HCT116 (cell line): ENCODE measurements at regions not wholly inside any gene's neighbourhood (a gene's known extent, or its start where the extent isn't known, plus 50 kb on each side); places are given as distances from the start of the nearest gene placed in this dataset.

ENCODE experiments used
- ATAC-seq: fragments of 200-7000 bp; cut with Tn5 transposase; 2 replicates; pipeline ENCODE4 v1.9.1; 2020; ENCODE audit warnings: mild to moderate bottlenecking, moderate library complexity
- BruUV-seq: library from RNA; stranded (reverse); fragments of 400-500 nt; replicated peaks from 2 replicates; lab custom pipeline; 2021; lab: Mats Ljungman, UMichigan
- CTCF ChIA-PET: fragments of 300-600 bp; sonication (Branson Sonifier 250); formaldehyde crosslinking; loops from one replicate; lab custom pipeline; 2021; ENCODE audit warnings: antibody characterized with exemption; lab: Charles Lee
- POLR2A ChIA-PET: fragments of 300-600, 350-600 bp; sonication (Branson Sonifier 250); formaldehyde crosslinking; loops from one replicate; lab custom pipeline; 2021; ENCODE audit warnings: antibody characterized with exemption; lab: Charles Lee
- RAD21 ChIA-PET, 2 experiments: fragments of 300-600 bp; sonication (Branson Sonifier 250); formaldehyde crosslinking; loops; one replicate each; lab custom pipeline; 2023; ENCODE audit warnings: low total read pairs in 2 of 2; ENCODE audit not compliant: uncharacterized antibody in 2 of 2, unreplicated experiment in 2 of 2, low non-redundant PET in 1 of 2; lab: Charles Lee
- DNase-seq: peaks from one replicate; pipeline ENCODE4 v3.0.0-alpha.2; 2010; ENCODE audit warnings: low read depth, low spot score
- H2AFZ ChIP-seq: fragments of 200-600 bp; shearing (Covaris generic), sonication (generic); 2 replicates; pipeline ENCODE4 v1.6.1; 2017; ENCODE audit warnings: low read depth, mixed run types, mixed read lengths, antibody characterized with exemption, low read length; ENCODE audit not compliant: poor library complexity, severe bottlenecking
- H3K27ac ChIP-seq: 2 replicates; pipeline ENCODE4 v1.5.1; 2012; ENCODE audit warnings: low read depth, low read length
- H3K27me3 ChIP-seq: fragments of 200-600 bp; sonication (generic); 2 replicates; pipeline ENCODE4 v1.6.1; 2016; ENCODE audit warnings: mixed run types, low read length, mixed read lengths; ENCODE audit not compliant: insufficient read depth
- H3K36me3 ChIP-seq, 2 experiments: fragments of 200-500 bp in 1 of 2; fragments of 200-600 bp in 1 of 2; sonication (Bioruptor generic) in 1 of 2; sonication (generic) in 1 of 2; 2 replicates each; pipeline versions ENCODE4 v1.5.1 to v1.6.1; 2014 to 2016; ENCODE audit warnings: low read length in 2 of 2, inconsistent platforms in 1 of 2, mixed read lengths in 1 of 2, mixed run types in 1 of 2; ENCODE audit not compliant: insufficient read depth in 2 of 2, control insufficient read depth in 1 of 2
- H3K4me1 ChIP-seq, 2 experiments: fragments of 200-600 bp in 1 of 2; sonication (generic) in 1 of 2; 2 replicates each; pipeline versions ENCODE4 v1.5.1 to v1.6.1; 2012 to 2017; ENCODE audit warnings: low read length in 2 of 2, inconsistent platforms in 1 of 2, mild to moderate bottlenecking in 1 of 2, mixed read lengths in 1 of 2, mixed run types in 1 of 2, moderate library complexity in 1 of 2; ENCODE audit not compliant: insufficient read depth in 2 of 2, control insufficient read depth in 1 of 2
- H3K4me2 ChIP-seq: fragments of 200-600 bp; sonication (generic); 2 replicates; pipeline ENCODE4 v1.6.1; 2017; ENCODE audit warnings: mixed run types, low read length, mixed read lengths
- H3K4me3 ChIP-seq, 2 experiments: fragments of 200-600 bp in 1 of 2; sonication (generic) in 1 of 2; replicated peaks in 1 of 2; 2 replicates each; pipeline ENCODE4 v1.5.1; 2011 to 2016; ENCODE audit warnings: low read length in 2 of 2, control low read depth in 1 of 2, low read depth in 1 of 2, mild to moderate bottlenecking in 1 of 2, mixed read lengths in 1 of 2, mixed run types in 1 of 2
- H3K79me2 ChIP-seq: fragments of 200-600 bp; sonication (generic); 2 replicates; pipeline ENCODE4 v1.6.1; 2017; ENCODE audit warnings: mild to moderate bottlenecking, mixed run types, low read length, moderate library complexity, mixed read lengths; ENCODE audit not compliant: insufficient read depth
- H3K9ac ChIP-seq: fragments of 200-600 bp; sonication (generic); 2 replicates; pipeline ENCODE4 v1.6.1; 2016; ENCODE audit warnings: low read length, mixed read lengths
- H3K9me2 ChIP-seq: fragments of 200-600 bp; sonication (generic), shearing (Covaris generic); 2 replicates; pipeline ENCODE4 v1.6.1; 2017; ENCODE audit warnings: mixed run types, mild to moderate bottlenecking, moderate library complexity; ENCODE audit not compliant: insufficient read depth
- H3K9me3 ChIP-seq, 2 experiments: fragments of 200-500 bp in 1 of 2; fragments of 200-600 bp in 1 of 2; sonication (Bioruptor generic) in 1 of 2; sonication (generic) in 1 of 2; 2 replicates each; pipeline ENCODE4 v1.6.1; 2014 to 2017; ENCODE audit warnings: low read length in 2 of 2, mixed read lengths in 2 of 2, inconsistent platforms in 1 of 2, low read depth in 1 of 2, mild to moderate bottlenecking in 1 of 2, mixed run types in 1 of 2, moderate library complexity in 1 of 2; ENCODE audit not compliant: control insufficient read depth in 1 of 2, insufficient read depth in 1 of 2
- H4K20me1 ChIP-seq: fragments of 200-600 bp; sonication (generic), shearing (Covaris generic); 2 replicates; pipeline ENCODE4 v1.6.1; 2017; ENCODE audit warnings: mixed run types, mild to moderate bottlenecking, moderate library complexity; ENCODE audit not compliant: insufficient read depth
- CBX3 ChIP-seq: IDR thresholded peaks from 2 replicates; pipeline ENCODE4 v1.6.1; 2012; ENCODE audit warnings: low read depth
- ELF1 ChIP-seq: IDR thresholded peaks from 2 replicates; pipeline ENCODE4 v1.6.1; 2012; ENCODE audit warnings: low read depth, borderline replicate concordance
- FOSL1 ChIP-seq: IDR thresholded peaks from 2 replicates; pipeline ENCODE4 v1.6.1; 2012; ENCODE audit warnings: low read depth
- JUND ChIP-seq: IDR thresholded peaks from 2 replicates; pipeline ENCODE4 v1.6.1; 2012
- POLR2A ChIP-seq: IDR thresholded peaks from 2 replicates; pipeline ENCODE4 v1.7.0; 2011; ENCODE audit warnings: borderline replicate concordance; ENCODE audit not compliant: insufficient read depth, insufficient read length; ENCODE audit errors: extremely low read depth
- RAD21 ChIP-seq: IDR thresholded peaks from 2 replicates; pipeline ENCODE4 v1.6.1; 2012; ENCODE audit warnings: low read depth, mild to moderate bottlenecking
- SP1 ChIP-seq: IDR thresholded peaks from 2 replicates; pipeline ENCODE4 v1.6.1; 2012; ENCODE audit warnings: low read depth
- TCF7L2 ChIP-seq: IDR thresholded peaks from 2 replicates; pipeline ENCODE4 v1.7.0; 2011; ENCODE audit warnings: borderline replicate concordance, inconsistent platforms; ENCODE audit not compliant: insufficient read depth, insufficient read length; ENCODE audit errors: extremely low read depth
- YY1 ChIP-seq: IDR thresholded peaks from 2 replicates; pipeline ENCODE4 v1.6.1; 2011; ENCODE audit warnings: low read length, low read depth, moderate library complexity, mild to moderate bottlenecking; ENCODE audit not compliant: insufficient replicate concordance; ENCODE audit errors: extremely low read depth
- ZNF274 ChIP-seq: fragments of 200-500 bp; sonication (Bioruptor generic); IDR thresholded peaks from 2 replicates; pipeline ENCODE4 v1.6.1; 2014; ENCODE audit warnings: mild to moderate bottlenecking, low read depth, low read length, inconsistent platforms
- intact Hi-C: fragments of 100-400 bp; cut with micrococcal nuclease; formaldehyde crosslinking; loops from 2 replicates; pipeline ENCODE4 v1.10.0; 2022
- TF ChIP-seq, protein P1 (sequence below): IDR thresholded peaks from 2 replicates; pipeline ENCODE4 v1.6.1; 2012
- TF ChIP-seq, protein P2 (sequence below): IDR thresholded peaks from 2 replicates; pipeline ENCODE4 v1.6.1; 2012
- TF ChIP-seq, protein P3 (sequence below): IDR thresholded peaks from 2 replicates; pipeline ENCODE4 v1.6.1; 2012; ENCODE audit warnings: low read depth
- TF ChIP-seq, protein P4 (sequence below): IDR thresholded peaks from 2 replicates; pipeline ENCODE4 v1.6.1; 2011; ENCODE audit warnings: mild to moderate bottlenecking, low read length, moderate library complexity; ENCODE audit not compliant: insufficient replicate concordance; ENCODE audit errors: extremely low read depth

DNA sequence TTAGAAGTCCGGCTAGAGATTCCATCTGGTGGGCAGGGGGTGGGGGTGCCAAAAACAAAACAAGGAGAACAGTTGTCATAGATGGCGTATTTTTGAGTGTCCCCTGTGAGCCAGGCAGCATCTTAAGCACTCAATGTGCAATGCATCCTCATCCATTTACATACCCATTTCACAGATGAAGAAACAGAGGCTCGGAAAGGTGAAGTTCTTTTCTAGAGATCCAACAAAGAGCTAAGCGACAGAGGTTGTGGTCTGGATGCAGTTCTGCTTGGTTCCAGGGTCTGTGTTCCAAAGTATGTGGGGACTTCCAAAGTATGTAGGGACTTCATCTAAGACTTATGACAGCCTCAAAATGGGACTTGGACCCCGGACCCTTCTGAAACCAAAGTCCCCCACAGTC is 277.8 kb downstream of the MN1 start:
- no peaks in the 10 kb centered on the region for H4K20me1 ChIP-seq
- no peak overlapping the region for H3K9ac ChIP-seq
- H3K79me2 ChIP-seq: no peaks in the 10 kb centered on the region
- DNase-seq (no peak), ATAC-seq (no peak)
- H3K9me2 ChIP-seq: no peaks in the 10 kb centered on the region
- CTCF ChIA-PET: no interaction called here
- H2AFZ ChIP-seq: no peak overlapping the region
- H3K4me1 ChIP-seq: no peaks in the 10 kb centered on the region
- H3K4me3 ChIP-seq: no peak overlapping the region
- no peak overlapping the region for H3K4me2 ChIP-seq
- intact Hi-C loops: no loop called here
- no peaks in the 10 kb centered on the region for H3K36me3 ChIP-seq
- no peak overlapping the region for H3K27ac ChIP-seq
- H3K9me3 ChIP-seq: no peaks in the 10 kb centered on the region
- BruUV-seq: no TSS peak
- RAD21 ChIA-PET: no interaction called here
- TF ChIP-seq YY1 (no peak), CBX3 (no peak), RAD21 (no peak)
- TF ChIP-seq, protein P1, sequence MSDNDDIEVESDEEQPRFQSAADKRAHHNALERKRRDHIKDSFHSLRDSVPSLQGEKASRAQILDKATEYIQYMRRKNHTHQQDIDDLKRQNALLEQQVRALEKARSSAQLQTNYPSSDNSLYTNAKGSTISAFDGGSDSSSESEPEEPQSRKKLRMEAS: no peak
- TF ChIP-seq, protein P2, sequence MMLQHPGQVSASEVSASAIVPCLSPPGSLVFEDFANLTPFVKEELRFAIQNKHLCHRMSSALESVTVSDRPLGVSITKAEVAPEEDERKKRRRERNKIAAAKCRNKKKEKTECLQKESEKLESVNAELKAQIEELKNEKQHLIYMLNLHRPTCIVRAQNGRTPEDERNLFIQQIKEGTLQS: no peak
- POLR2A ChIA-PET: interaction anchor here (1.0 kb wide), 1 partner anchor 9 kb away, joined by 3 read pairs; no protein-coding TSS in a partner anchor
- H3K27me3 ChIP-seq: no peaks in the 10 kb centered on the region

DNA sequence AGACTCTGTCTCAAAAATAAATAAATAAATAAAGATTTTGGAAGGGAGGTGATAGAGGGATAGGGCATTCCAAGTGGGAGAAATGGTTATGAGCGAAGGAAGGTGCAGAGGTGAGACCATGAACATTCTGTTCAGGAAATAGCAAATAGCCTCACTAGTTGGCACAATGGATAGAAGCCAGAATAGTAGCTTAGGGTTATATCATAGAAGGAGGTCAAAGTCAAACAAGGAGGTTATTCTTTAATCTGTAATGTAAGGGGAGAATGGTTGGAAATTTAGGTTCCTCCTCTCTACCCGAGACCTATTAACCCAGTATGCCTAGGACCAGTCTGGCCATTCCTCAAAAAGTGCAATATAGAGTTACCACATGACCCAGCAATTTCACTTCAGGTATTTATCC is 275.8 kb downstream of the MN1 start:
- intact Hi-C loops: no loop called here
- no peak for ATAC-seq
- TF ChIP-seq ZNF274 (no peak), POLR2A (no peak), FOSL1 (no peak), ELF1 (no peak), SP1 (no peak), CBX3 (no peak), TCF7L2 (no peak), JUND (no peak)
- TF ChIP-seq, protein P3, sequence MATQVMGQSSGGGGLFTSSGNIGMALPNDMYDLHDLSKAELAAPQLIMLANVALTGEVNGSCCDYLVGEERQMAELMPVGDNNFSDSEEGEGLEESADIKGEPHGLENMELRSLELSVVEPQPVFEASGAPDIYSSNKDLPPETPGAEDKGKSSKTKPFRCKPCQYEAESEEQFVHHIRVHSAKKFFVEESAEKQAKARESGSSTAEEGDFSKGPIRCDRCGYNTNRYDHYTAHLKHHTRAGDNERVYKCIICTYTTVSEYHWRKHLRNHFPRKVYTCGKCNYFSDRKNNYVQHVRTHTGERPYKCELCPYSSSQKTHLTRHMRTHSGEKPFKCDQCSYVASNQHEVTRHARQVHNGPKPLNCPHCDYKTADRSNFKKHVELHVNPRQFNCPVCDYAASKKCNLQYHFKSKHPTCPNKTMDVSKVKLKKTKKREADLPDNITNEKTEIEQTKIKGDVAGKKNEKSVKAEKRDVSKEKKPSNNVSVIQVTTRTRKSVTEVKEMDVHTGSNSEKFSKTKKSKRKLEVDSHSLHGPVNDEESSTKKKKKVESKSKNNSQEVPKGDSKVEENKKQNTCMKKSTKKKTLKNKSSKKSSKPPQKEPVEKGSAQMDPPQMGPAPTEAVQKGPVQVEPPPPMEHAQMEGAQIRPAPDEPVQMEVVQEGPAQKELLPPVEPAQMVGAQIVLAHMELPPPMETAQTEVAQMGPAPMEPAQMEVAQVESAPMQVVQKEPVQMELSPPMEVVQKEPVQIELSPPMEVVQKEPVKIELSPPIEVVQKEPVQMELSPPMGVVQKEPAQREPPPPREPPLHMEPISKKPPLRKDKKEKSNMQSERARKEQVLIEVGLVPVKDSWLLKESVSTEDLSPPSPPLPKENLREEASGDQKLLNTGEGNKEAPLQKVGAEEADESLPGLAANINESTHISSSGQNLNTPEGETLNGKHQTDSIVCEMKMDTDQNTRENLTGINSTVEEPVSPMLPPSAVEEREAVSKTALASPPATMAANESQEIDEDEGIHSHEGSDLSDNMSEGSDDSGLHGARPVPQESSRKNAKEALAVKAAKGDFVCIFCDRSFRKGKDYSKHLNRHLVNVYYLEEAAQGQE: no peak
- TF ChIP-seq, protein P1: no peak
- TF ChIP-seq, protein P4, sequence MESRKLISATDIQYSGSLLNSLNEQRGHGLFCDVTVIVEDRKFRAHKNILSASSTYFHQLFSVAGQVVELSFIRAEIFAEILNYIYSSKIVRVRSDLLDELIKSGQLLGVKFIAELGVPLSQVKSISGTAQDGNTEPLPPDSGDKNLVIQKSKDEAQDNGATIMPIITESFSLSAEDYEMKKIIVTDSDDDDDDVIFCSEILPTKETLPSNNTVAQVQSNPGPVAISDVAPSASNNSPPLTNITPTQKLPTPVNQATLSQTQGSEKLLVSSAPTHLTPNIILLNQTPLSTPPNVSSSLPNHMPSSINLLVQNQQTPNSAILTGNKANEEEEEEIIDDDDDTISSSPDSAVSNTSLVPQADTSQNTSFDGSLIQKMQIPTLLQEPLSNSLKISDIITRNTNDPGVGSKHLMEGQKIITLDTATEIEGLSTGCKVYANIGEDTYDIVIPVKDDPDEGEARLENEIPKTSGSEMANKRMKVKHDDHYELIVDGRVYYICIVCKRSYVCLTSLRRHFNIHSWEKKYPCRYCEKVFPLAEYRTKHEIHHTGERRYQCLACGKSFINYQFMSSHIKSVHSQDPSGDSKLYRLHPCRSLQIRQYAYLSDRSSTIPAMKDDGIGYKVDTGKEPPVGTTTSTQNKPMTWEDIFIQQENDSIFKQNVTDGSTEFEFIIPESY: no peak

More for the DNA sequence above, 275.8 kb downstream of the MN1 start:
- ChIA-PET RAD21 (no interaction called here), CTCF (no interaction called here), POLR2A (no interaction called here)
- Histone ChIP-seq H3K27me3 (no peaks in the 10 kb centered on the region), H3K79me2 (no peaks in the 10 kb centered on the region), H2AFZ (no peak overlapping the region), H3K9ac (no peak overlapping the region), H3K9me2 (no peaks in the 10 kb centered on the region), H3K4me2 (no peak overlapping the region), H3K36me3 (no peaks in the 10 kb centered on the region), H4K20me1 (no peaks in the 10 kb centered on the region), H3K9me3 (no peaks in the 10 kb centered on the region), H3K27ac (no peak overlapping the region), H3K4me1 (no peaks in the 10 kb centered on the region), H3K4me3 (no peak overlapping the region)
- BruUV-seq: no TSS peak
- no peak for DNase-seq
